ENCODE measurements at regions not wholly inside any gene's neighbourhood (a gene's known extent, or its start where the extent isn't known, plus 50 kb on each side); places are given as distances from the start of the nearest gene placed in this dataset.

- Histone ChIP-seq H3K27me3 (ENCODE audit: control insufficient read depth in 1 of 2, insufficient read depth in 2 of 2, low read length in 2 of 2) (no peaks in the 10 kb centered on the region), H3K27ac (ENCODE audit: low read depth, low read length) (no peak overlapping the region), H3K36me3 (ENCODE audit: control insufficient read depth in 1 of 2, insufficient read depth in 2 of 2, low read length in 2 of 2) (no peaks in the 10 kb centered on the region), H3K9me3 (ENCODE audit: control insufficient read depth in 1 of 2, low read length in 2 of 2) (no peaks in the 10 kb centered on the region), H3K9ac (ENCODE audit: low read depth in 1 of 2, low read length in 2 of 2) (no peak overlapping the region), H3K4me3 (ENCODE audit: low read depth in 1 of 2, low read length in 2 of 2) (no peak overlapping the region), H3K4me1 (ENCODE audit: control insufficient read depth in 1 of 2, insufficient read depth in 2 of 2, low read length in 2 of 2) (no peaks in the 10 kb centered on the region)
These were observed 279.7 kb upstream of the SLC7A11 start for GRCh38 chr4:138521809-138522208.

- no peak overlapping the region for H3K27ac ChIP-seq (ENCODE audit: low read depth, low read length)
- H3K4me3 ChIP-seq (ENCODE audit: low read depth in 1 of 2, low read length in 2 of 2), result no peak overlapping the region
- H3K9ac ChIP-seq (ENCODE audit: low read depth in 1 of 2, low read length in 2 of 2), result no peak overlapping the region
- H3K36me3 ChIP-seq (ENCODE audit: control insufficient read depth in 1 of 2, insufficient read depth in 2 of 2, low read length in 2 of 2), result no peaks in the 10 kb centered on the region
- no peaks in the 10 kb centered on the region for H3K27me3 ChIP-seq (ENCODE audit: control insufficient read depth in 1 of 2, insufficient read depth in 2 of 2, low read length in 2 of 2)
- H3K9me3 ChIP-seq (ENCODE audit: control insufficient read depth in 1 of 2, low read length in 2 of 2), result no peaks in the 10 kb centered on the region
- H3K4me1 ChIP-seq (ENCODE audit: control insufficient read depth in 1 of 2, insufficient read depth in 2 of 2, low read length in 2 of 2), result no peaks in the 10 kb centered on the region
These were observed 277.3 kb upstream of the SLC7A11 start for GRCh38 chr4:138519436-138519835.

- Histone ChIP-seq H3K9ac (ENCODE audit: low read depth in 1 of 2, low read length in 2 of 2) (no peak overlapping the region), H3K27ac (ENCODE audit: low read depth, low read length) (no peak overlapping the region), H3K9me3 (ENCODE audit: control insufficient read depth in 1 of 2, low read length in 2 of 2) (no peaks in the 10 kb centered on the region), H3K27me3 (ENCODE audit: control insufficient read depth in 1 of 2, insufficient read depth in 2 of 2, low read length in 2 of 2) (no peaks in the 10 kb centered on the region), H3K36me3 (ENCODE audit: control insufficient read depth in 1 of 2, insufficient read depth in 2 of 2, low read length in 2 of 2) (no peaks in the 10 kb centered on the region), H3K4me3 (ENCODE audit: low read depth in 1 of 2, low read length in 2 of 2) (no peak overlapping the region), H3K4me1 (ENCODE audit: control insufficient read depth in 1 of 2, insufficient read depth in 2 of 2, low read length in 2 of 2) (no peaks in the 10 kb centered on the region)
These were observed 271.4 kb upstream of the SLC7A11 start for GRCh38 chr4:138513535-138513934.

- Histone ChIP-seq H3K27me3 (ENCODE audit: control insufficient read depth in 1 of 2, insufficient read depth in 2 of 2, low read length in 2 of 2) (no peaks in the 10 kb centered on the region), H3K4me1 (ENCODE audit: control insufficient read depth in 1 of 2, insufficient read depth in 2 of 2, low read length in 2 of 2) (no peaks in the 10 kb centered on the region), H3K36me3 (ENCODE audit: control insufficient read depth in 1 of 2, insufficient read depth in 2 of 2, low read length in 2 of 2) (no peaks in the 10 kb centered on the region), H3K9ac (ENCODE audit: low read depth in 1 of 2, low read length in 2 of 2) (no peak overlapping the region), H3K27ac (ENCODE audit: low read depth, low read length) (no peak overlapping the region), H3K4me3 (ENCODE audit: low read depth in 1 of 2, low read length in 2 of 2) (no peak overlapping the region), H3K9me3 (ENCODE audit: control insufficient read depth in 1 of 2, low read length in 2 of 2) (no peaks in the 10 kb centered on the region)
These were observed 270.6 kb upstream of the SLC7A11 start for GRCh38 chr4:138512756-138513155.

- Histone ChIP-seq H3K36me3 (ENCODE audit: control insufficient read depth in 1 of 2, insufficient read depth in 2 of 2, low read length in 2 of 2) (no peaks in the 10 kb centered on the region), H3K27ac (ENCODE audit: low read depth, low read length) (no peak overlapping the region), H3K9me3 (ENCODE audit: control insufficient read depth in 1 of 2, low read length in 2 of 2) (no peaks in the 10 kb centered on the region), H3K4me1 (ENCODE audit: control insufficient read depth in 1 of 2, insufficient read depth in 2 of 2, low read length in 2 of 2) (no peaks in the 10 kb centered on the region), H3K27me3 (ENCODE audit: control insufficient read depth in 1 of 2, insufficient read depth in 2 of 2, low read length in 2 of 2) (no peaks in the 10 kb centered on the region), H3K9ac (ENCODE audit: low read depth in 1 of 2, low read length in 2 of 2) (no peak overlapping the region), H3K4me3 (ENCODE audit: low read depth in 1 of 2, low read length in 2 of 2) (no peak overlapping the region)
These were observed 267.9 kb upstream of the SLC7A11 start for GRCh38 chr4:138510053-138510452.

GRCh38 chr4:138509346-138509745, 267.2 kb upstream of the SLC7A11 start:
- H3K27me3 ChIP-seq (ENCODE audit: control insufficient read depth in 1 of 2, insufficient read depth in 2 of 2, low read length in 2 of 2), result no peaks in the 10 kb centered on the region
- no peak overlapping the region for H3K4me3 ChIP-seq (ENCODE audit: low read depth in 1 of 2, low read length in 2 of 2)
- H3K27ac ChIP-seq (ENCODE audit: low read depth, low read length), result no peak overlapping the region
- no peaks in the 10 kb centered on the region for H3K36me3 ChIP-seq (ENCODE audit: control insufficient read depth in 1 of 2, insufficient read depth in 2 of 2, low read length in 2 of 2)
- no peaks in the 10 kb centered on the region for H3K9me3 ChIP-seq (ENCODE audit: control insufficient read depth in 1 of 2, low read length in 2 of 2)
- no peaks in the 10 kb centered on the region for H3K4me1 ChIP-seq (ENCODE audit: control insufficient read depth in 1 of 2, insufficient read depth in 2 of 2, low read length in 2 of 2)
- no peak overlapping the region for H3K9ac ChIP-seq (ENCODE audit: low read depth in 1 of 2, low read length in 2 of 2)

GRCh38 chr4:138507522-138507921, 265.4 kb upstream of the SLC7A11 start:
- Histone ChIP-seq H3K9ac (ENCODE audit: low read depth in 1 of 2, low read length in 2 of 2) (no peak overlapping the region), H3K27ac (ENCODE audit: low read depth, low read length) (no peak overlapping the region), H3K27me3 (ENCODE audit: control insufficient read depth in 1 of 2, insufficient read depth in 2 of 2, low read length in 2 of 2) (no peaks in the 10 kb centered on the region)

GRCh38 chr4:138501614-138502013, 259.5 kb upstream of the SLC7A11 start:
- no peak overlapping the region for H3K9ac ChIP-seq (ENCODE audit: low read depth in 1 of 2, low read length in 2 of 2)
- no peaks in the 10 kb centered on the region for H3K4me1 ChIP-seq (ENCODE audit: control insufficient read depth in 1 of 2, insufficient read depth in 2 of 2, low read length in 2 of 2)
- no peaks in the 10 kb centered on the region for H3K36me3 ChIP-seq (ENCODE audit: control insufficient read depth in 1 of 2, insufficient read depth in 2 of 2, low read length in 2 of 2)
- H3K27me3 ChIP-seq (ENCODE audit: control insufficient read depth in 1 of 2, insufficient read depth in 2 of 2, low read length in 2 of 2), result no peaks in the 10 kb centered on the region
- H3K9me3 ChIP-seq (ENCODE audit: control insufficient read depth in 1 of 2, low read length in 2 of 2), result peaks cover 0 to 2% of the 10 kb centered on the region in 2 donors
- H3K4me3 ChIP-seq (ENCODE audit: low read depth in 1 of 2, low read length in 2 of 2), result no peak overlapping the region
- no peak overlapping the region for H3K27ac ChIP-seq (ENCODE audit: low read depth, low read length)

More at GRCh38 chr4:138507522-138507921, 265.4 kb upstream of the SLC7A11 start:
- Histone ChIP-seq H3K9me3 (ENCODE audit: control insufficient read depth in 1 of 2, low read length in 2 of 2) (no peaks in the 10 kb centered on the region), H3K4me3 (ENCODE audit: low read depth in 1 of 2, low read length in 2 of 2) (no peak overlapping the region), H3K4me1 (ENCODE audit: control insufficient read depth in 1 of 2, insufficient read depth in 2 of 2, low read length in 2 of 2) (no peaks in the 10 kb centered on the region), H3K36me3 (ENCODE audit: control insufficient read depth in 1 of 2, insufficient read depth in 2 of 2, low read length in 2 of 2) (no peaks in the 10 kb centered on the region)

- no peaks in the 10 kb centered on the region for H3K4me1 ChIP-seq (ENCODE audit: control insufficient read depth in 1 of 2, insufficient read depth in 2 of 2, low read length in 2 of 2)
- H3K4me3 ChIP-seq (ENCODE audit: low read depth in 1 of 2, low read length in 2 of 2), result no peak overlapping the region
- no peaks in the 10 kb centered on the region for H3K27me3 ChIP-seq (ENCODE audit: control insufficient read depth in 1 of 2, insufficient read depth in 2 of 2, low read length in 2 of 2)
- H3K27ac ChIP-seq (ENCODE audit: low read depth, low read length), result no peak overlapping the region
- H3K9me3 ChIP-seq (ENCODE audit: control insufficient read depth in 1 of 2, low read length in 2 of 2), result peaks cover 0 to 2% of the 10 kb centered on the region in 2 donors
- no peaks in the 10 kb centered on the region for H3K36me3 ChIP-seq (ENCODE audit: control insufficient read depth in 1 of 2, insufficient read depth in 2 of 2, low read length in 2 of 2)
- no peak overlapping the region for H3K9ac ChIP-seq (ENCODE audit: low read depth in 1 of 2, low read length in 2 of 2)
These were observed 258.7 kb upstream of the SLC7A11 start for GRCh38 chr4:138500869-138501268.

- Histone ChIP-seq H3K9ac (ENCODE audit: low read depth in 1 of 2, low read length in 2 of 2) (no peak overlapping the region), H3K27me3 (ENCODE audit: control insufficient read depth in 1 of 2, insufficient read depth in 2 of 2, low read length in 2 of 2) (no peaks in the 10 kb centered on the region), H3K27ac (ENCODE audit: low read depth, low read length) (no peak overlapping the region), H3K4me1 (ENCODE audit: control insufficient read depth in 1 of 2, insufficient read depth in 2 of 2, low read length in 2 of 2) (no peaks in the 10 kb centered on the region), H3K36me3 (ENCODE audit: control insufficient read depth in 1 of 2, insufficient read depth in 2 of 2, low read length in 2 of 2) (no peaks in the 10 kb centered on the region), H3K4me3 (ENCODE audit: low read depth in 1 of 2, low read length in 2 of 2) (no peak overlapping the region), H3K9me3 (ENCODE audit: control insufficient read depth in 1 of 2, low read length in 2 of 2) (peaks cover 0 to 2% of the 10 kb centered on the region in 2 donors)
These were observed 257.5 kb upstream of the SLC7A11 start for GRCh38 chr4:138499627-138500026.

GRCh38 chr4:138494931-138495330, 252.8 kb upstream of the SLC7A11 start:
- no peaks in the 10 kb centered on the region for H3K4me1 ChIP-seq (ENCODE audit: control insufficient read depth in 1 of 2, insufficient read depth in 2 of 2, low read length in 2 of 2)
- no peak overlapping the region for H3K9ac ChIP-seq (ENCODE audit: low read depth in 1 of 2, low read length in 2 of 2)
- no peaks in the 10 kb centered on the region for H3K36me3 ChIP-seq (ENCODE audit: control insufficient read depth in 1 of 2, insufficient read depth in 2 of 2, low read length in 2 of 2)
- no peaks in the 10 kb centered on the region for H3K9me3 ChIP-seq (ENCODE audit: control insufficient read depth in 1 of 2, low read length in 2 of 2)
- H3K27me3 ChIP-seq (ENCODE audit: control insufficient read depth in 1 of 2, insufficient read depth in 2 of 2, low read length in 2 of 2), result no peaks in the 10 kb centered on the region
- no peak overlapping the region for H3K4me3 ChIP-seq (ENCODE audit: low read depth in 1 of 2, low read length in 2 of 2)
- H3K27ac ChIP-seq (ENCODE audit: low read depth, low read length), result no peak overlapping the region

All from duodenal mucosa (tissue), 2 donors.